Activated T-cell treated with anti-CD3 and anti-CD28 coated beads for 1 hour (primary cell): ENCODE measurements at regions not wholly inside any gene's neighbourhood (a gene's known extent, or its start where the extent isn't known, plus 50 kb on each side); places are given as distances from the start of the nearest gene placed in this dataset.
"Not testable (repeated sequence)": the region's sequence is repeated elsewhere in the genome, so short reads cannot be mapped to it uniquely, and the experiment has no call there.

Experiments
- DNase-seq: peaks from one replicate; pipeline ENCODE4 v3.0.0-alpha.2; 2020; ENCODE audit warnings: low read depth

GRCh38 chr7:25598765-25599164 is 370.5 kb upstream of the NPVF start:
- no peak for DNase-seq

GRCh38 chr7:25600262-25600920 is 372.1 kb upstream of the NPVF start:
- no peak for DNase-seq

GRCh38 chr7:25602730-25603426 is 374.6 kb upstream of the NPVF start:
- DNase-seq, result not testable (repeated sequence)

- DNase-seq, result not testable (repeated sequence)
Observed at GRCh38 chr7:25603427-25603740, 375.1 kb upstream of the NPVF start.

- DNase-seq, result no peak
Observed at GRCh38 chr7:25611196-25611595, 382.9 kb upstream of the NPVF start.

GRCh38 chr7:25613912-25614311 is 385.6 kb upstream of the NPVF start:
- DNase-seq, result no peak

GRCh38 chr7:25614415-25614814 is 386.1 kb upstream of the NPVF start:
- no peak for DNase-seq

- no peak for DNase-seq
Observed at GRCh38 chr7:25615003-25615402, 386.7 kb upstream of the NPVF start.

- no peak for DNase-seq
Observed at GRCh38 chr7:25615593-25615992, 387.3 kb upstream of the NPVF start.

GRCh38 chr7:25617214-25617613 is 388.9 kb upstream of the NPVF start:
- DNase-seq, result no peak

- DNase-seq, result no peak
Observed at GRCh38 chr7:25617673-25618072, 389.4 kb upstream of the NPVF start.

- DNase-seq, result no peak
Observed at GRCh38 chr7:25619381-25619780, 391.1 kb upstream of the NPVF start.

GRCh38 chr7:25619963-25620799 is 391.9 kb upstream of the NPVF start:
- peak; percentile 4 for DNase-seq

GRCh38 chr7:25621993-25622392 is 393.7 kb upstream of the NPVF start:
- no peak for DNase-seq

GRCh38 chr7:25622695-25623094 is 394.4 kb upstream of the NPVF start:
- DNase-seq, result no peak

GRCh38 chr7:25624051-25624450 is 395.8 kb upstream of the NPVF start:
- DNase-seq, result no peak

- DNase-seq, result no peak
Observed at GRCh38 chr7:25624833-25625232, 396.5 kb upstream of the NPVF start.

GRCh38 chr7:25625306-25625992 is 397.2 kb upstream of the NPVF start:
- DNase-seq, result no peak

GRCh38 chr7:25626451-25627131 is 398.3 kb upstream of the NPVF start:
- no peak for DNase-seq

GRCh38 chr7:25628446-25628845 is 400.2 kb upstream of the NPVF start:
- no peak for DNase-seq

- DNase-seq, result no peak
Observed at GRCh38 chr7:25632616-25633015, 404.3 kb upstream of the NPVF start.
